IPS-18c (cell line): ENCODE measurements at regions not wholly inside any gene's neighbourhood (a gene's known extent, or its start where the extent isn't known, plus 50 kb on each side); places are given as distances from the start of the nearest gene placed in this dataset.

Experiments
- H3K4me3 ChIP-seq: 2 replicates; pipeline ENCODE4 v1.7.0; 2013; ENCODE audit warnings: low read depth, mild to moderate bottlenecking, low read length, moderate library complexity; ENCODE audit not compliant: insufficient read depth
- H3K9me3 ChIP-seq: one replicate; pipeline ENCODE4 v1.6.1; 2013; ENCODE audit warnings: mild to moderate bottlenecking, low read length, moderate library complexity; ENCODE audit not compliant: control insufficient read depth, insufficient read depth

DNA sequence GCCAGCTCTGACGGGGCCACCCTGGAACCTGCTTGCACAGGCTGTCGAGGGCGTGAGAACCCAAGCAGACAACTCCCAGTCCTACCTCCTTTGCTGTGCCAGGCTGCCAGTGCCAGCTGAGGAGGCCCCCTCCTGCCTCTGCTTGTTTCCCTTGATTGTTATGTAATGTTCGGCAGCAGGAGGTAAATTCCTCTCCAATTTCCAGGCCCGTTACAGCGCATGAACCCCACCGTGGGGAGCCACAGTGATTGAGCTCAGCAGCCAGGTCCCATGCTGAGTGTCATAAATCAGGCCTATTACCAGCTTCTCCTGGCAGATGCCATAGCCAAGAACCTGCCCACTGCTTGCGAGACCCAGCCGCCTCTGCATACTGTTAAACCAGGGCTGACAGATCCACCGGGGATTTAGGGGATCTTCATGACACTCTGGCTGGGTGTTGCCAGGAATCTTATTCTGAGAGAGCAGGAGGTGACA is 320.5 kb downstream of the DHX35 start:
- H3K9me3 ChIP-seq: peaks cover 5% of the 10 kb centered on the region
- no peak overlapping the region for H3K4me3 ChIP-seq

DNA sequence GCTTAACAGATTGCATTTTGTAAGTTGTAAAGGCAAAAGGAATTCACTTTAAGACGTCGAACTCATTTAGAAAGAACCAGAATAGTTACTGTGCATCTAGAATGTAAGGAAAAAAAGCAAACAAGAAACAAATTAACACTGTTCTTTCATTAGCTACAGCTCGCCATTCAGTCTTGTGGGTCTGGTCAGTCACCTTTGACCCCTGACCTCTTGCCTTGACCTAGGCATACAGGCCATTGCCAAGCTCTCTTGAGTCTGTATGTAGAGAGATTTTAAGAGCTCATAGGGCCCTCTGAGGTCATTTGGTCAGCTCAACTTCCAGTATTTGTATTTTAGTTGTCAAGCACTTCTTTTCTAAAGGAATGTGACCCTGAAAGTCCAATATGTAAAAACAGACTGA is 318.7 kb downstream of the DHX35 start:
- no peak overlapping the region for H3K4me3 ChIP-seq
- no peaks in the 10 kb centered on the region for H3K9me3 ChIP-seq

DNA sequence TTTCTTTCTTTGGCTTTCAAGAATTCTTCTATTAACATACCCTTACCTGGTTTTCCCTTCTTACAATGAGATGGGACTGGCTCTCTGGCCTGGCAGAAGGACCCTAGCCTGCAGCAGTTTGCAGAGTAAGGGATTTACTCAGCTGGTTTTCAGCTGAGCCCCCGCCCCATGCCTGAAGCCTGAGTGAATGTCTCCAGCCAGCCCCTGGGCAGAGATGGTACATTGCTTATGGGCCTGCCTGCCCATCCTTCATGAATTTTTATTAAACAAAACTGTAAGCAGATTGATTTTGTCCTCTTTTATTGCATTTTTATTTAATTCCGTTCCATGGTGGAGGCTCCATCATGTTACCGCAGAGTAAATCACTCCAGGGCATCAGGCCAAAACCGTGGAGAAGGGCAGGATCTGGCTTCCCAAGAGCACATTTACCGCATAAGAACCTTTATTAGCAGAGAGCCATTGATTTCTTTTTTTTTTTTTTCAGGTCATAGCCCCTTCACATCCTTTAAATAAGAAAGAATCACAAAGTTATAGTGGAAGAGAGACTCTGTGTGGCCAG is 316.2 kb downstream of the DHX35 start:
- Histone ChIP-seq H3K9me3 (no peaks in the 10 kb centered on the region), H3K4me3 (no peak overlapping the region)

DNA sequence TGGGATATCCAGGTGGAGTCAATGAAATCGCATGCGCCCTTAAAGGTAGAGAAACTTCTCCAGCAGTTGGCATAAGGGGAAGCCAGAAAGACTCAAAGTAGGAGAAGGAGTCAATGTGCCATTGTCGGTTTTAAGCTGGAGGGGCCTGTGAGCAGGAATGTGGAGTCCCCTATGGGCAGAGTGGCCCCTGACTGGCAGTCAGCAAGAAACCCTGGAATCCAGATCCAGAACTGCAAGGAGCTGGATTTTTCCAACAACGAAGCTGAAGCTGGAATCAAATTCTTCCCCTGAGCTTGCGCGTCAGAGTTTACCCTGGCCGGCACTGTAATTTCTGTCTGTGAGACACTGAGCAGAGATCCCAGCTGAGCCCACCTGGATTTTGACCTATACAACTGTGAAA is 315.0 kb downstream of the DHX35 start:
- H3K9me3 ChIP-seq: no peaks in the 10 kb centered on the region
- no peak overlapping the region for H3K4me3 ChIP-seq

DNA sequence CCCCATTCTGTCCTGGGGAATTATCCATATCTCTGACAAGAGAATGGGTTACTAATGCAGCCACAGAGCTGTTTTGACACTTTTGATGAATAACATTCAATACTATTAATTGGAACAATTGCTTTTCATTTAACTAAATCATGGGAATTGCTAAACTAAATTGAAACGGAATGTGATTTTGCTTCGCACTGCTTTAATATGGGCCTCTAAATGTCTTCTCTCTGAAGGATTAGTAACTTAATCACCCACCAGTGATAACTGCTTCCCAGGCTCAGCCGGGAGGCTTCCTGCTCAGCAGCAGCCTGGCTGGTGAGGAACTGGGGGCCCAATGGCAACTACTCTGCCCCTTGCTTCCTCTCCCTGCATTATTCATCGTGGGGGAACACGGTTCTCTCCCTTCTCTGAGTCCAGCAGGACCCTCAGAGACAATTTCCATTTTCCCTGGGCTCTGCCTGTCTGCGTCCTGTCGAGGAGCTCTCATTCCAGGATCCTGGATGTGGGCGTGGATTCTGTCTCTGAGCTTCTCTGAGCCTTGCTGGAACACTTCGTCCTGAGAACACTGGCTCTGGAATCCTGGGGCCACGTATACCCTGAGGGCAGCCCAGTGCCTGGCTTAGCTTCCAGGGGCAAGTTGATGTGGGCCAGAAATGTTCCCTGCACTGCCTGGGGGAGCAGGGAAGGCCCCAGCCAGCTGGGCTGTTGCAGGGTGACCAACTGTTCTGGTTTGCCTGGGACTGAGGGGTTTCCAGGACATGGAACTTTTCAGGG is 308.9 kb downstream of the DHX35 start:
- no peak overlapping the region for H3K4me3 ChIP-seq
- no peaks in the 10 kb centered on the region for H3K9me3 ChIP-seq

DNA sequence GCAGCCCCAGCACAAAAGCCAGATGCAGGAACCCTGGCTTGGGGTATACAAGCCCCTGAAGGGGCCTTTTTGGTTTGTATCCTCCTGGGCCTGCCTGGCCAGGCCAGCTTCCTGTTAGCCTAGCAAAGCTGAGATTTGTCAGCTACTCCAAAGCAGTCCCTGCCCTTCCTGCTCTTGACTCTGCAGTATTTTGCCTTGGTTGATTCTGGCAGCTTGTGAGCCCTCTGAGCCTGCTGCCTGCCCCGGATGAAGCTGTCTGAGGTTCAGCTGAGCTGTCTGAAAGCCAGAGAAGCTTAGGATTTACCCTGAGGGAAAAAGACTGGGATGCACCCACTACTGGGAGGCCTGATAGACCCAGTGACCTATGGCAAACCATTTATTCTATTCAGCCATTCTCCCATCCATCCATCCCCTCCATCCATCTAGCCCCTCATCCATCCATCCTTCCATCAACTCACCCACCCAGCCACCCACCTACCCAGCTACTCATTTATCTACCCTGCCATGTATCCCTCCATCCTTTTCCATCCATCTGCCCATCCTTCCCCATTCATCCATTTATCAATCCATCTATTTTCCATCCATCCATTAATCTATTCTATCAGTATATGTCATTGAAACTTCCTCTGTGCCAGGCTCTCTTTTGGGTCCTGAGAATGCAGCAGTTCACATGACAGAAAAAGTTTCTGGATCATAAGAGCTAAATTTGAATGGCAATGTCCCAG is 307.5 kb downstream of the DHX35 start:
- no peak overlapping the region for H3K4me3 ChIP-seq
- no peaks in the 10 kb centered on the region for H3K9me3 ChIP-seq

DNA sequence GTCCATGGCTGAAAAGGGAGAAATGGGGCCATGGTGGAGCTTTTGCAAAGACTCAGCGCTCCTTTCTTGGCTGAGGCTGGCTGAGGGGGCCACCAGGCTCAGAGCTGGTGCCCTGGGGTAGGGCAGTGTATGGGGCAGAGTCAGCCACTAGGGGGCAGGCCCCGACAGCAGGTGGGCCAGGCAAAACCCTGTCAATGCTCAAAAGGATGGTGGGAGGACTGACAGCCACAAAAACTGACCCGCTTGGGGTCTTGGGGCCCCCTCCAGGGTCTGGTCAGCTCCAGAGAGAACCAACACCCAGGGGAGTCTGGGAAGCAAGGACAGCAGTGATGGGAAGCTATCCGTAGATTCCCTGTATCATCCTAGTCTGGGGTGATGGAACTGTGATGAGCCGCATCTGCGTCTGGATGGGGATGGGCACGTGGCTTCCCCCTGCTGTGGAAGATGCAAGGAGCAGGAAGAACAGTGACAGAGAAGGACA is 306.9 kb downstream of the DHX35 start:
- H3K9me3 ChIP-seq: no peaks in the 10 kb centered on the region
- no peak overlapping the region for H3K4me3 ChIP-seq

DNA sequence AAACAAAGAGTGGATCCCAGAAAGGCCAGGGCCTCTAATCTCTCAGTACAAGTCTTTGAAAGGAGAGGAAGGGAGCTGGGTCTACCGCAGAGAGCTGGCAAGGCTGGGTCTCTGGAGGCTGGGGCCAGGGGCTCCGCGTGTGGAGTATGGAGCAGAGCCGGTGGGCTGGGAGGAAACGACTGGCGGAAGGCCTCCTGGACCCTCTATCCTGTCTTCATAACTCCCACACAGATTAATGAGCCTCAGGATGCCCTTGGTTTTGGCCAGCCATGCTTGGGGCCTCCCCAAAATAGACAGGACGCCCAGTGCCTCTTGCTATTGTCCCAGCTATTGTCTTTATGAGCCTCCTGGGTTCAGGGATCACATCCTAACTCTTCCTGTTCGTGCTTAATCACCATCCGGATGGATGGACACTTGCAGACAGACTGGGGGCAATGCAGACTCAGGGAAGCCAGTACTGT is 306.4 kb downstream of the DHX35 start:
- Histone ChIP-seq H3K9me3 (no peaks in the 10 kb centered on the region), H3K4me3 (no peak overlapping the region)

DNA sequence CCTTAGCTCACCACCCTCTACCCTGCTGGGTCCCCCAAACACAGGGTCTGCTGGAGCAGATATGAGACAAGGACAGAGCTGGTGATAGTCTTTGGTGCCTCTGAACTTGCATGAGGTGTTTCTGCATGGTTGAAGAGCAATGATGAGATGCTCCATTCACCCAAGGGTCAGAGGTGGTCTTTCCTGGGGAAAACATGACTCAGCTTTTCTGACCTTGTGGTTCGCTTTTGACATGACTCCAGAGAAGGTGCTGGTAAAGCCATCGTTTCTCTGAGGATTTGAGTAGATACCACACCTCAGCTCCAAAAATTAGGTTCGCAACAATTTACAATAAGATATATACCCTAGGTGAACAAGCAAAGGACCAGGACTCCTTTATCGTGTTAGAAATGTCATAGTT is 304.8 kb downstream of the DHX35 start:
- Histone ChIP-seq H3K4me3 (no peak overlapping the region), H3K9me3 (no peaks in the 10 kb centered on the region)

DNA sequence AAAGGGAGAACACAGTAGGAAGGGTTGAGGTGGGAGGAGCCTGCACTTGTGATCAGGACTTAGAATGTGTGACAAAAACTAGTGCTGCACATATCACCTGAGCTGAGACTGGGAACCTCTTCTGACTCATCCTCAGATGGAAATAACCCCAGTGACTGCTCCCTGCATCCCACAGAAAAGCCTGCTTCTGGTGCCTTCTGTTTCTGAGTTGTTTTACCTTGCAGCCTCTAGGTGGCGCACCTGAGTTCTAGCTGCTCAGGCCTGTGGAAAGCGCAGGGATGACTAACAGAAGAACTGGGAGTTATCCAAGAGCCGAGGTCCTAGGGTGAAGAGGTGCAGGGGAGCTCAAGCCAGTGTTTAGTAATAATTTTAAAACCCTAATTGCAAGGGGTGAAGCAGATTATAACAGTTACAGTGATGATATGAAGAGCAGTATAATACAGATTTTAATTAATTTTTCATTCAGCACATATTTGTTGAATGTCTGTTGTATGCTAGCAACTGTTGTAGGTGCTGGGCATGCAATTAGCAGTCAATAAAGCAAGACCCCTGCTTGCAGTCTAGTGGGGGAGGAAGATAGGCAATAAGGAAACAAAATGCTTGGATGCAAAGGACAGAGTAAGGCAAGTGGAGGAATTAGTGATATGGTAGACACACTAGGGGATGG is 302.5 kb downstream of the DHX35 start:
- Histone ChIP-seq H3K4me3 (no peak overlapping the region), H3K9me3 (no peaks in the 10 kb centered on the region)

DNA sequence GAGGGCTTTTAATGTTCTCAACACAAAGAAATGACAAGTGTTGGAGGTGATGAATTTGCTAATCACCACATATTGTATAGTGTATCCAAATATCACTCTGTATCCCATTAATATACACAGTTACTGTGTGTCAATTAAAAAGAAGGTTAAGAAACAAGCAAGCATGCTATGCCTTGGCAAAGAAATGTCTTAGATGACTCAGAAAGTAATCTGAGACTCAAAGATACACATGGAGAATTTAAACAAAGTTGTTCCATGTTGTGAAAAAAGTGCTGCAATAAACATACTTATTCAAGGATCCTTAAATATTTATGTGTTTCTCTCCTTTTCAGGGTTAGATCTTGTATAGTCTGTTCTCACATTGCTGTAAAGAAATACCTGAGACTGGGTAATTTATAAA is 300.9 kb downstream of the DHX35 start:
- no peaks in the 10 kb centered on the region for H3K9me3 ChIP-seq
- no peak overlapping the region for H3K4me3 ChIP-seq

DNA sequence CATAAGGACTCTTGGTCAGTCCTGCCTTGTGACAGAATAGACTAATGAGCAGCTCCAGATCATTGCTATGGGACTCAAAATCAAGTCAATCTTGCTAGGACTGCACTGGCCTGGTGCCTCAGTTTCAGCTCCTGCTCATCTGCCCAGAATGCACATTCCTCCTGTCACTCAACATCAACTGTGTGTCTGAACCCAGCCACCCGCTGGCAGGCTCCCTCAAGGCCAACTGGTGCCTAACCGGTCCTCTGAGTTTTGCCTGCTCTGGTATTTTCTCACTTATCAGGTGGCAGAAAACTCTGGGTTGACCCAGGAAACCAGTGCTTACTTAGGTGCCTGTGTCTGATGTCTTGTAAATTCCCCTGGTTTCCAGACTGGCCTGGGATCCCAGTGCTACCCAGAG is 297.7 kb downstream of the DHX35 start:
- no peak overlapping the region for H3K4me3 ChIP-seq
- no peaks in the 10 kb centered on the region for H3K9me3 ChIP-seq

DNA sequence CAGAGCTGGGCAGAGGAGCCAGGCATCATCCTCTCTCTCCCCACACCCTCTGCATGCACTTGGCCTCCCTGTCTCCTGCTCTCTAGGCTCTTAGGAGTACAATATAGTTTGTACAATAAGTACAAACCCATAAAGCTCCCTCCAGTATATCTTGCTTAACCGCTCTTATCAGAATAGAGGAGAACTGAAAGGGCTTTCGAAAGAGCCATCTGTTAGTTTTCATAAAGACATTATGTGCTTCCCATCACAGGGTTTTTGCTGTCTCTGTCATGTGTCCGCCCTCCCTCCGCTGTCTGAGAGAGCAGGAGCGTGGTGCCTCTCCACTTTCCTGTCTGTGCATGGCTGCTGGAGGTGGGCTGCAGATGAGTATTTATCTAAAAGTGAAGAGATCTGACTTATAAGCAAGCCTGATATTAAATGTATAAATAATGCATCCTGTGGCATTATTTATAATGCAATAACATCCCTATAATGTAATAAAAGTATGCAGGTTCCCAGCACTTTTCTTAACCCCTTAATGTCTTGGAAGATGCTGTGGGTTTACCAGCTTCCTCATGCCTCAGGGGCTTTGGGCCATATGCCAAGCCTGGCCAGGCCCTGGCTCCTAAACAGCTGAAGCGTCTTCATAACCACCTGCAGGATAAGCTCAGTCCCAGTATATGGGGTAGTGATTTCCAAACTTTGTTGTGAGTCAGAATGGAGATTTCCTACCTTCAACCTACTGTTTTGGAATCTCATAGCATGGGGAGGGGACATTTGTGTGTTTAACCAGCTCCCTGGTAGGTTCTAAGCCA is 297.1 kb downstream of the DHX35 start:
- no peaks in the 10 kb centered on the region for H3K9me3 ChIP-seq
- no peak overlapping the region for H3K4me3 ChIP-seq

DNA sequence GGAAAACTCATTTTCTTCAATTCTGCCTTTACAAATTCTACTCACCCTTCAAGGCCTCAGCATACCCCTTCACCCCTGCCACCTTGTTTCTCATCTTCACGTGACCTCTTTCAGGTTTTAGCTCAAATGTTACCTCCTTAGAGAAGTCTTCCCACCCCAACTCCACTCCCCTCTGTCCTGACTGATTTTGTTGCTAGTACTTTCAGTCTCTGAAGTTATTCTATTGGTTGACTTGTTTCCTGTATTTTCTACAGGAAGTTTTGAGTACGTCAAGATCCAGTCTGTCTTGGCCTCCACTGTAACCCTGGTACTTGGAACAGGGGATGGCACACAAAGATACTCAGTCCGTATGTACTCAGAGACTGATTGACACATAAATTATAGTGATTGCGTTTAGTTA is 296.1 kb downstream of the DHX35 start:
- Histone ChIP-seq H3K9me3 (no peaks in the 10 kb centered on the region), H3K4me3 (no peak overlapping the region)

DNA sequence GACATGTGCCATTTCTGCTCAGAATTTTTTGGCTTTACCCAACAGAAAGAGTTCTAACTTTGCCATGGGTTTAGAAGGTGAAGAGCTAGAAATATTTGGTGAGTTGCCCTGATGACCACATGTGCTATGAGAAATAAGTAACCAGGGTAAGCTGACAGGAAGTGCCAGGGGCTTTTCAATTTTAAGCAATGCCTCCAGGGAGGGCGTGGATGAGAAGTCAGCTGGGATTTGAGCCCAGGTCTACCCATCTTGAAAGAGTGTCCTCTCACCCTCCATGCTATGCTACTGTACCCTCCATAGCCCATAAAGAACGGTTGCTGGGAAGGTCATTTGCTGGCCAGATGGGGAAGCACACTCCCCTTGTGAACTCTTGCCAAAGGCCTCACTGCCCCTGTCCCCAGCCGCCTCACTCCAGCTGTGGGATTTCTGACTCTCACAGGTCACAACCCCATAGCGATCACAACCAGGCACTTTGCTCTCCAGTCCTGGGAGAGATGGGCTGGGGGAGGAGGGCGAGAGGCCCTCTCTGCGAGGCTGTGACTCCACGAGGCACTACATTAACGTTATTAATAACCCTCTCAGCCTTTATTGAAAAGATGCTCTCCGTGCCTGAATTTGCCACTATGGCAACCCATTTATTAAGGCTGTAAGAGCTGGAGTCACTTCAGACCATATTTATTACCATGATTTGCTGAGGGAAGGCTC is 291.1 kb downstream of the DHX35 start:
- no peaks in the 10 kb centered on the region for H3K9me3 ChIP-seq

DNA sequence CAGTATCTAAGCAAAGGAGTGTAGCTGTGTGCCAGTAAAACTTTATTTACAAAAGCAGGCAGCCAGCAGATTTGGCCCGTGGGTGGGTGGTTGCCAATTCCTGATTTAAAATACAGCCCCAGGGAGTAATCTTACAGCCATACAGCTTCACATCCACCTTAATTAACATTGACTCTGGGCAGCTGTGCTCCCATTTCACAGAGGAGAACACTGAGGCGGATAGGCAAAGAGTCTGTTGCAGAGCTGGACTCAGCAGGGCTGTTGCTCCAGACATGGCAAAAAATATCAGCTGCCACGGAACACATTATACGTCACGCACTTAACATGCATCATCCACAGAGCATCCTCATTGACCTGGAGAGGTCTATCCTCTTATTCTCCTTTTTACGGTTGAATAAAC is 289.9 kb downstream of the DHX35 start:
- Histone ChIP-seq H3K4me3 (no peak overlapping the region), H3K9me3 (no peaks in the 10 kb centered on the region)

More for the DNA sequence above, 291.1 kb downstream of the DHX35 start:
- H3K4me3 ChIP-seq: no peak overlapping the region
